HG02943 (cell line): ENCODE measurements at regions not wholly inside any gene's neighbourhood (a gene's known extent, or its start where the extent isn't known, plus 50 kb on each side); places are given as distances from the start of the nearest gene placed in this dataset.
"Not testable (repeated sequence)": the region's sequence is repeated elsewhere in the genome, so short reads cannot be mapped to it uniquely, and the experiment has no call there.

Source experiments
- ATAC-seq: cut with Tn5 transposase; IDR thresholded peaks from one replicate; pipeline ENCODE4 v1.9.1; 2021; ENCODE audit warnings: mild to moderate bottlenecking, low read depth, moderate library complexity; ENCODE audit not compliant: unreplicated experiment

DNA sequence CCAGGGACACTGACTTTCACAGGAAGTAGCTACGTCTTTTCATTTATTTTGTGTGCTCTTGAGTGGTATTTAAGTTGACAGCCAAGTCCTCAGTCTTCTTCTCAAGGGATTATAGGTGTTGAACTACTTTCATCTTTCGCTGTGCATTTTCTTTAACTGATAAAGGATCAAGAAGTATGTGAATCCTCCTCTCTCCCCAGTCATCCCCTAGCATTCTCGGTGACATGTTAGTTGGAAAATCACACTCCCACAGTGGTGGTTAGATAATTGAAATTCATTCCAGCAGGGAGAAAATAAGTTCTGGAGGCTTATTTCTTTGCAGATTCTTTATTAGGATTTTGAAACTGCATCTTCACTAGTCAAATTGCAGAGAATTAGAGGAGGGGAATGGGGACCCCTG, 569.4 kb downstream of the MEI4 start:
- ATAC-seq, result no peak

DNA sequence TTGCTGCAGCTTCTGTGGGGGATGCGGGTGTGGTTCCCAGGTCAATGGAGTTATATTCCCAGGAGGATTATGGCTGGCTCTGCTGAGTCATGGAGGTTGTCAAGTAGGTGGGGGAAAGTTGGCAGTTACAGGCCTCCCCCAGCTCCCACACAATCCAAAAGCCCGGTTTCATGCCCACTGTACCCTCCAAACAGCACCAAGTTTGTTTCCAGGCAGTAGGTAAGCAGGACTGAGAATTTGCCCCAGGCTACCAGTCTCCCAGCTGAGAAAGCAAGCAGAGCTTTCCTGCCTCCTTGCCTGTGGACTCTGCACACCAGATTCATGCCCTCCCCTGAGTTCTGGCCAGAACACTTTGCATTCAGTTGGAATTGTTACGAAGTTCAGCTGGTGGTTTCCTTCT, 578.2 kb downstream of the MEI4 start:
- ATAC-seq, result no peak

DNA sequence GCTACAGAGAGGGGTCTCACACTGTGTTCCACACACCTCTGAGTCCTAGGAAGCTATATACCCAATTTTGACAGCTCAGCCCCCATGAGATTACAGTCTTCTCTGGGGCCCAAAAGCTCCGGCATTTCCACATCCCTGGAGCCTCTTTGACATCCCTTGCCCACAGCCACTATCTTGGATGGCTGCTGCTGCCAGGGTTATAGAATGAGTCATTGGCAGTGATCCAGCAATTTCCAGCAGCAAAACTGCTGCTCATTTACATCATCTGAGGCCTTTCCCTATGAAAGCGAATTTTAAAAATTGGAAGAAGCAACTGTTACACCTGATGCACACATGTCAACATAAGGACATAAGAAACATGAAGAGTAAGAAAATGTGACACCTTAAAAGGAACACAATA, 590.7 kb downstream of the MEI4 start:
- ATAC-seq, result no peak

DNA sequence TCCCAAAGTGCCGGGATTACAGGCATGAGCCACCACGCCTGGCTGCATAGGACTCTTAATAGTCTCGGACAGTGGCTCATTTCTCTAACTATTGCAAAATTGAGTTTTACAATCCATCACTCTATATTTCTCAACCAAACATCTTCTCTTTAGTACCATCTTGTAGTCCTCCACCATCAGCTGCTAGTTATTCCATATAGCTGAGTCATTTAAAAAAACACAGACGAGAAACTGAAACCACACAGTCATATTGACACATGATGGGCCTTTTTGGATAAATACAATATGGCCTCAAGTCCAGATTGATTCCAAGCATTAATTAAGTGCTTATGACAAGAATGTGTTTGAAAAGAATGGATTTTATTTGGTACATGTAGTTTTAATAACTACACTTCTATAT, 599.1 kb downstream of the MEI4 start:
- no peak for ATAC-seq

DNA sequence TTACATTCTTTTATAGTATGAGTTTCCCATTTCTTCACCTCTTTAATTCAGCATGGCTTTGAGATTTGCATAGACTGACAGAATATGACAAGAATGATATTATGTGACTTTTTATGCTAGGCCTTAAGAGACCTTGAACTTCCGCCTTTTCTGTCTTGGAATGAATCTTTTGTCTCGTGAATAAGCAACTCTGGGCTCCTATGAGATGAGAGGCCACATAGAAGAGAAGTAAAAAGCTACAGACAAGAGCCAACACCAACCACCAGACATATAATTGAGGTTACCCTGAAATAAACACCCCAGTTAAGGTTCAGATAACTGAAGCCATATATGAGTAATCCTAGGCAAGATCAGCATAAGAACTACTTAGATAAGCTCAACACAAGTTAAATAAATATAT, 600.8 kb downstream of the MEI4 start:
- no peak for ATAC-seq

DNA sequence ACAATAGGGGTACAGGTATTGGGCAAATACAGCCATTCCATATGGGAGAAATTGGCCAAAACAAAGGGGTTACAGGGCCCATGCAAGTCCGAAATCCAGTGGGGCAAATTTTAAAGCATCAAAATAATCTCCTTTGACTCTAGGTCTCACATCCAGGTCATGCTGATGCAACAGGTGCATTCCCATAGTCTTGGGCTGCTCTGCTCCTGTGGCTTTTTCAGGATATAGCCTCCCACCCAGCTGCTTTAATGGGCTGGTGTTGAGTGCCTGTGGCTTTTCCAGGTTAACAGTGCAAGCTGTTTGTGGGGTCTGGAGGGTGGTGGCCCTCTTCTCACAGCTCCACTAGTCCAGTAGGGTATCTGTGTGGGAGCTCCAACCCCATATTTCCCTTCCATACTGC, 607.1 kb downstream of the MEI4 start:
- no peak for ATAC-seq

DNA sequence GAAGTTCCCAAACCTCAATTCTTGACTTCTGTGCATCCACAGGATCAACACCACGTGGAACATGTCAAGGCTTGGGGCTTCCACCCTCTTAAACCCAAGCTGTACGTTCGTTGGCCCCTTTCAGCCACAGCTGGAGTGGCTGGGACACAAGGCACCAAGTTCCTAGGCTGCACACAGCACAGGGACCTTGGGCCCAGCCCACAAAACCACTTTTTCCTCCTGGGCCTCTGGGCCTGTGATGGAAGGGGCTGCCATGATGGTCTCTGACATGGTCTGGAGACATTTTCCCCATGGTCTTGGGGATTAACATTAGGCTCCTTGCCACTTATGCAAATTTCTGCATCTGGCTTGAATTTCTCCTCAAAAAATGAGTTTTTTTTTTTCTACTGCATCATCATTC, 606.9 kb upstream of the IRAK1BP1 start:
- not testable (repeated sequence) for ATAC-seq

DNA sequence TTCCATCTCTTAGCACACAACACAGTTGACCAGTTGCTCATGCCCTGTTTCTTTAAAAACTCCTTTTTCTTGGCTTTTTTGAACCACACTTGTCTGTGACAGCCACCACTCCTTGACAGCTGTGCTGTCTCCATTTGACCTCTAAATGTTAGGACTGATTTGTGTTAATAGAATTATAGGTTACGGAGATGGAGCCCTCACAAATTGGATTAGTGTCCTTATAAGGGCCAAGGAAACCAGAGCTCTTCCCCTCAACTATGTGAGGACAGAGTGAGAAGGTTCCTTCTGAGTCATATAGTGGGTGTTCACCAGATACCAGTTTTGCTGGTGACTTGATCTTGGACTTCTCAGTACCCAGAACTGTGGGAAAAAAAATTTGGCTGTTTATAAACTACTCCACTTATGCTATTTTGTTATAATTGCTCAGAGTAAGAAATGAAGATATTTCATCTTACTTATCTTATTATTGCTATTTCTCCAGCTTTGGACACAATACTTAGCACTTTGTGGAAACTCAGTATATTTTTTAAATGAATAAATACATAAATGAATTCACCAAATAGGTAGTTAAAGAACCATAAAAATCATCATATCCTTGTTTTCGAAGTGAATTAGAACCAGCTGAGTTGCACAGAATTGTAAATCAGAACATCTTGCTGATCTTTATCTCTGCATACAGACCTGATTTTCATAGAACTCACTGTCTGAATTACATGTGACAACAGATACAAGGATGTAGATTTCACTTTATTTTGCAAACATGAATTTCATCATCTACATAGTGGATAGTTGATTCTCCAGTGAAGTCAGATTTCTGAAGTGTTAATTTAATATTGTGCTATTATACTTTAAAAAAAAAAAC, 598.5 kb upstream of the IRAK1BP1 start:
- no peak for ATAC-seq

DNA sequence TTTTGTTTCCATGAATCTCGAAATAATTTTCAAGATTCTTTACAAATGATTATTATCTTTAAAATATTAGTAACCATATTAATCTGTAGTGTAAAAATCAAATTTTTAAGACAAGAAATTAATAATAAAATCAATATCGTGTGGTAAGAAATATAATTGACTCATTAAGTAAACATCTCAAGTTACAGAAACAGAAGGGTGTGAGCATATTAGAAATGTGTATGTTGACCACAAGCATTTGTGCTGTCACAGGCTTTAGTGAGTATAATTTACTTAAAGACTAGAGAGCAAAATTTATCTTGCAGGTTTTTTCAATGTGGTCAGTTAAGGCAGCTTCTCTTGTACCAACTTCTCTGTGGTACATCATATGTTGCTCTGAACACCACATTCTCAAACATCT, 566.5 kb upstream of the IRAK1BP1 start:
- no peak for ATAC-seq

DNA sequence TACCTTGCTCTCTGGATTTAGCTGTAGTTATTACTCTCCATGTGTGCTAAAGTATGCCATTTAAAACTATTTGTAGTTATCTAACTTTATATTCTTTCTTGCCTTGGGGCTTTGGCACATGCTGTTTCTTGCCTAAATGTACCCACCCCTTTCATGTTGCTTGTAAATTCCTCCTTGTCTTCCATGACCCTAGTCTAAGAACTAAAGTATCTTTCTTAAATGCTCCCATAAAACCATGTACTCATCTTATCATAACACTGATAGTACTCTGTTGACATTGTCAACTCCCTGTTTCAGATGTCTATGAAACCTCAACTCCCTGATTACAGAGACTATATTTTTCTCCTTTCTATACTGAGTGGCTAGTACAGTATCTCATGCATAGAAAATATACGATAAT, 564.9 kb upstream of the IRAK1BP1 start:
- ATAC-seq, result no peak

DNA sequence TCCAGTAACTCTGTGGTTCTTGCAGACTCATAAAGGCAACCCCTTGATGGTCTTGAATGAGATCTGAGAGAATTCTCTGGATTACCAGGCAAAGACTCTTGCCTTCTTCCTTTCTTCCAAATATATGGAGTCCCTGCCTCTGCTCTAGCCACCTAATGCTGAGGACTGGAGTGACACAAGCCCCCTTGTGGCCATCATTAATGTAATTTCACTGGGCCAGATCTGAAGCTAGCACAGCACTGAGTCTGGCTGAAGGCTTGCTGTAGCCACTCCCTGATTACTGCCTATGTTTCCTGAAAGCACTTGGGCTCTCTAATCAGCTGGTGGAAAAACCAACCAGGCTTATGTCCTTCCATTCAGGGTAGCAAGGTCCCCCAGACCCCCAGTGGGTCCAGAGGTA, 559.3 kb upstream of the IRAK1BP1 start:
- ATAC-seq, result no peak

DNA sequence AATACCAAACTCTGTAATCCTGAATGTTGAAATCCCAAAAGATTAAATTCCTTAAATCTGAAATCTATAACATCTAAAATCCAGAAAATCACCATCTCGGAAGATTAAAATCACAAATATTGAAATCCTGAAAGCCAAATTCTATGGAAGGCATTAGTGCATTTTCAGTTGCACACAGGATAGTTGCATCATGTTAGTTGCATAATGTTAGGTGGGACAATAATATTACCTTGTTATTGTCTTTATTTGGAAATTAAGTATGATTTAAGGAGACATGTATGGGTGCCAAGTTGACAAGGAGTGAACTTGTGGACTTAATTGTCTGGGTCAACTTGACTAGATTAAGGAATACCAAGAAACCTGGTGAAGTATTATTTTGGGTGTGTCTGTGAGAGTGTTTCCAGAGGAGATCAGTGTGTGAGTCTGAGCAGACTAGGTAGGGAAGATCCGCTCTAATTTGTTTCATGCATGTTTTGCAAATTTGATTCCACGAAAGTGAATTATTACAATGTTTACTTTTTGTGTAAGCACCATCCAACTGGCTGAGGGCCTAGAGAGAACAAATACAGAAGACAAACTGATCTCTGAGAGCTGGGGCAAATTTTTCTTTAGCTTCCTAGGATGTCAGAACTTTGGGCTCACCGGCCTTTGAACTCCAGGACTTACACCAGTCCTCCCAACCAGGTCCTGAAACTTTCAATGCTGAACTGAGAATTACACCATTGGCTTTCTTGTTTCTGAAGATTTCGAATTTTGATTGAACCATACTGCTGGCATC, 545.1 kb upstream of the IRAK1BP1 start:
- no peak for ATAC-seq

DNA sequence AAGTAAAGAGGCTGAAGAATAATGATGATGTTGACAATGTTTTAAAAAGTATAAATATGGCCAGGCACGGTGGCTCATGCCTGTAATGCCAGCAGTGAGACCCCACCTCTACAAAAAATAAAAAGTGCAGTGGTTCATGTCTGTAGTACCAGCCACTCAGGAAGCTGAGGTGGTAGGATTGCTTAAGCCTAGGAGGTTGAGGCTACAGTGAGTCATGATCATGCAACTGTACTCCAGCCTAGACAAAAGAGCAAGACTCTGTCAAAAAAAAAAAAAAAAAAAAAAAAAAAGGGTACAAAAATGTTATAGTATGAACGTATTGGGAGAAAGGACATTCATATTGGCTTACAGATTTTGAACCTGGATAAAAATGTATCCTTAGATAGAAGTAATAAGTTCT, 543.1 kb upstream of the IRAK1BP1 start:
- no peak for ATAC-seq

DNA sequence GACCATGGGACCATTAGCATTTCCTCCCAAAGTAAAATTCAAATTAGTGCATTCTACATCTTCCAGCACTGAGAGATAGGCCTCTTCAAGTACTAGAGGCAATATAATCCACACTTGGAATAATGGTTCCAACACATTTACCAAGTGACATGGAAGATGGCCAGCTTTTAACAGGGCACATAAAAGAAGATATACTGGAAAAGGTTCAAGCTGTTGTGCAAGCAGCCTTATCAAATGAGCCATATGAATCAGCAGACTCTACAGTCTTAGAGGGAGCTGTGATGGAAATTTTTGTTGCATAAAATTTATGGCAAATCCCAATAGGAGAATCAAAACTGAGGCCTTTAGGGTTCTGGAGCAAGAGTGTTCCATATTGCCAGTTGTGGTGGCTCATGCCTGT, 526.6 kb upstream of the IRAK1BP1 start:
- no peak for ATAC-seq

DNA sequence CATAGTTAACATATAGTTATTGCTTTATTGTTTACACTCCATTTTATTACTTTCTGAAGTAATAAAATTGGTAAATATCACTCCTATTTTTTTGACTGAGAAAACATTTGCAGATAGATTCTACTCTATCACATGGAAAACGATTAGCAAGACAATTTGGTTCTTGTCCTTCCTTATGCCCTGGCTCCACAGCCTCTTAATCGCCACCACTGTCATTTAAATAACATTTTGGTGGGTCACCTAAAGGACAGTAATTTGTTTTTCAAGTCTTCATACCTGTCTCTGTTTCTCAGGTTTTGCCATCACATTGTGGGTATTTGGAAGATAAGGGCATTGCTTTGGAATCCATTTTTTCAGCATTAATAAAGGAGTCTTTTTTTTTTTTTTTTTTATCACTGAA, 521.5 kb upstream of the IRAK1BP1 start:
- no peak for ATAC-seq

DNA sequence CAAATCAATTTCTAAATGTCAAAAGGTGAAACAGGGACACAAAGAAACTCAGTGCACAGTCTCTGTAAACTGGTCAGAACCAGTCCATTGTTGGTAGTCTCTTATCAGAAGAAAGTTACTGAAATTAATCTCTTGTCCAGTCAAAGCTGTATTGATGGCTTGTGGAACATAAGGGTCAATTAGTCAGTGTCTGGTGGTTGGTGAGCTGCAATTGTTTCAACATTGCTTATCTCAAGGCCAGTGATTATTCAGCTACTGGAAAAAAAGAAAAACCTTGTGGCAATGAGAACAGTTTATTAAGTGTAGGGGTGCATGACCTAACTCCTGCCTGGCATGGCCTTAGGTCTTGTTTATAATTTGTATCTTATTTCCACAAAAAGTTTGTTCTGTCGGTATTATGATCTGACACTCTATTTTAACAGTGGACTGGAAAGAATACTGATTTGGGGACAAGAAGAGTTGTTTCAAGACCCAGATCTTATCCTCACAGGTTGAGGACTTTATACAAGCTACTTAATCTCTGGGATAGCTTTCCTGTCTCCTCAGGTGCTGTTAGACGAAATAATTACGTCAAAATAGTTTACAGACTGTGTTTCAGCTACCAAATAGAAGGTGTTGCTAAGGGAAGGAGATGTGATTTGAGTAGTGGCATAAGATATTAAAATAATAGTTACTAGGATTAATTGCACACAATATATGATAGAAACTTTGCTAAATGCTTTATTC, 520.0 kb upstream of the IRAK1BP1 start:
- ATAC-seq, result no peak

DNA sequence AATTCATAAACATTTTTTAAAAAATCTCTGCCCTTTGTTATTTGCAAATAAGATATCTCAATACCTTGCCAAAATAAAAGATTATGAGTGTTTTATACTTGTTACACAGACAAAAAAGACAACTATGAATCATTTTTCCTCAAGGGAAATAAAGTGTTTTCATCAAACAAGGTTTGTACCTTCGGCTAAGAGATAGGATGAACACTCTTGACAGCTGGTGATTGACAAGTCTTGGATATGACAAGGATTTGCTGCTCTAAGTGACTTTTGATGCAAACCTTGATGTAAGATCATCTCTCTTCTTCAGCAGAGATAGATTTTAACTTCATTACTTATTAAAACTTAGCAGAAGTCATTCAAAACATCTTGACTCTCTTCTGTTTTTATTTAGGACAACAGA, 514.3 kb upstream of the IRAK1BP1 start:
- no peak for ATAC-seq

DNA sequence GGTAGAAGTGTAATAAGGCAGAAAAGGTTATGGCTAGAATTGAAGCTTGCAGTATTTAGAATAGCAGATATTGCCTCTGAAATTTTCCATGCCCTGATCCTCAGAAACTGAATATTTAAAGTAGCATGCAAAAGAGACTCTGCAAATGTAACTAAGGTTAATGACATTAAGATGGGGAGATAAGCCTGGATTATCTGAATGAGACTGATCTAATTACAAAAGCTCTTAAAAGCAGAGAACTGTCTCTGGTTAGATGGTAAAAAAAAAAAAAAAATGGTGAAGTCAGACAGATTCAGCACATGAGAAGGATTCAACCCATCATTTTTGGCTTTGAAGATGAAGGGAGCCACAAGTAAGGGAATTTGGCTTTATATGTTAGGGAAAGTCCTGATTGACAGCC, 503.7 kb upstream of the IRAK1BP1 start:
- ATAC-seq, result no peak

DNA sequence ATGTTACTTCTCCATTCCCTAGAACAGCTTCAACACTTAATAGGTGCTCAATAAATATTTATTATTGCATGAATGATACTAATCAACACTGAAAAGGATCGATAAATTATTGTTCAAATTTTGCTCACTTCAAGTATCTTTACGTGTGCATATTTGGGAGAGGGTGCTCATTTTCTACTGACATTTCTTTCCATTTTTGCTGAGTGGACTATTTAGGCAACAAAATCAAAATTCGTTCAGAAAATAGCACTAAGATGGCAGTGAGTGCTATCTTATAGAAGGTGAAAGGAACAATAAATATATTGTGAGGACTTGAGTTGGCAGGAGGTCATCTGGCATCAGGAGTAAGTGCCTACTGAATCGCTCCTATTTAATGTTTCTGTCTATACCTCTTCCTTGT, 501.9 kb upstream of the IRAK1BP1 start:
- ATAC-seq, result no peak

DNA sequence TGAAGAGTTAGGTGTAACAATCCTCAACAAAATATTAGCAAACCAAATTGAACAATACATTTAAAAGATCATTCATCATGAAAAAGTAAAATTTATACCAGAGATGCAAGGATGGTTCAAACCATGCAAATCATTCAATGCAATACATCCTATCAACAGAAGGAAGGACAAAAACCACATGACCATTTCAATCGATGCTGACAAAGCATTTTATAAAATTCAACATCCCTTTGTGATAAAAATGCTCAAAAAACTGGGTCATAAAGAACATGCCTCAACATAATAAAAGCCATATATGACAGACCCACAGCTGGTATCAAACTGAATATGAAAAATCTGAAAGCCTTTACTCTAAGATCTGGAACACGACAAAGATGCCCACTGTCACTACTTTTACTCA, 490.3 kb upstream of the IRAK1BP1 start:
- ATAC-seq, result no peak

DNA sequence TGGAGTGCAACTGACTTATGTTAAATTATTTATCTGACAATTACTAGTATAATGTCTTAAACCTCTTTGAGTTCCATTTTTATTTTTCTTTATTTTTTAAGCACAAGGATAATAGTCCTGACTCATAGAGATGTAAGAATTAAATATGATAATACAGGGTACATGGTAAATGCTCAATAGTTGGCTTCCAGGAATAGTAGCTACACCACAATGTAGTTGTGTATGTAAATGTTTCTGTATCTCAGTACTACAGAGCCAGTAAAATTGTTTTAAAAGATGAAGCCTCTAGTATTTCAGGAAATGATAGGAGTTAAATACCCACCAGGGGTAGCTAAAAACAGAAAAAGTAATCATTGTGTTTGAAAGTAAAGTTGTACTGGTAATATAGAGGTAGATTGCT, 487.4 kb upstream of the IRAK1BP1 start:
- ATAC-seq, result no peak
